HG02885 (cell line): ENCODE measurements at regions not wholly inside any gene's neighbourhood (a gene's known extent, or its start where the extent isn't known, plus 50 kb on each side); places are given as distances from the start of the nearest gene placed in this dataset.
A peak's percentile ranks its signal among the peaks of the same experiment; 100 is the strongest.
"Not testable (repeated sequence)": the region's sequence is repeated elsewhere in the genome, so short reads cannot be mapped to it uniquely, and the experiment has no call there.

Experiments used
- ATAC-seq: cut with Tn5 transposase; IDR thresholded peaks from one replicate; pipeline ENCODE4 v1.9.1; 2021; ENCODE audit warnings: mild to moderate bottlenecking; ENCODE audit not compliant: unreplicated experiment, poor library complexity

DNA sequence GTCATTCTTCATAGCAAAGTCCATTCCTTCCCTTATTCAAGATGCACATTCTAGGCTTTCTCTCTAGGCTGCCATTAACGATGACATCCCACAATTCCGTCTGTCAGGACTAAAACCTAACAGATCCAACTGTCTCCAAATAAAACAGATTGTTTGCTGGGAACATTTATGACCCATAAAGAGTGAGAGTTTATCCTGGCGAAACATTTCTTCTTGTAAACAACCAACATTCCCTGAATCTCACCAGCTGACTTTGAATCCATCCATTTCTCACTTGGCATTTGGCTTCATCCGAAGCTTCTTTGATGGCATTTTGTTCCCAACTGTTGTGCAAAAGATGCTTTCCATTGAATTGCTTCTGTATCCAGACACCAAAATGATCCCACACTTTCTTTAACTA lies 93.1 kb downstream of the OLIG3 start:
- ATAC-seq, result no peak

DNA sequence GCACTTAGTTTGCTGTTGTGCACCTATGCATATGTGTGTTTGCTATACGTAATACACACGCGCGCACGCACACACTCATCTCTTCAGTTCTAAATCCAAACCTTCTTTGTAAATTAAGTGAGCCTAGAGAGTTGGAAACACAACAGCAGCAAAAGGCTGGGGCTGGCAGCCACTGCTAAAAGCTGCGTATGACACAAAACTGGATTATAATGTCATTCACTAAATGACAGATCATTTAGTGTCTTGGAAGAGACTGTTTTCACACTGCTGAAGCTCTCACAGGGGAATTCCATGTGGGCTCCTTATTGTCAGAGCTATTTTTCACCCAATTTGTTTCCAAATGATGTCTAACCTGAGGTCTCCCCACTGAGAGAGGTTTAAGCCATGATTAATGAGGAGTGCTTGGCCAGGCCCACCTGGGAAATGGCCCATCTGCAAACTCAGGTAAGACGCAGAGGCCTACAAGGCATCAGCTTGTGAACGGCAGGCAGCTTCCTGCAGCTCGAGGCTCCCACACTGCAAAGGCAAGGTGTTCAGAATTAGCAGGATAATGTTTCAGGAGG lies 94.2 kb downstream of the OLIG3 start:
- no peak for ATAC-seq

- no peak for ATAC-seq
Observed at GRCh38 chr6:137395316-137395715, 98.9 kb downstream of the OLIG3 start.

DNA sequence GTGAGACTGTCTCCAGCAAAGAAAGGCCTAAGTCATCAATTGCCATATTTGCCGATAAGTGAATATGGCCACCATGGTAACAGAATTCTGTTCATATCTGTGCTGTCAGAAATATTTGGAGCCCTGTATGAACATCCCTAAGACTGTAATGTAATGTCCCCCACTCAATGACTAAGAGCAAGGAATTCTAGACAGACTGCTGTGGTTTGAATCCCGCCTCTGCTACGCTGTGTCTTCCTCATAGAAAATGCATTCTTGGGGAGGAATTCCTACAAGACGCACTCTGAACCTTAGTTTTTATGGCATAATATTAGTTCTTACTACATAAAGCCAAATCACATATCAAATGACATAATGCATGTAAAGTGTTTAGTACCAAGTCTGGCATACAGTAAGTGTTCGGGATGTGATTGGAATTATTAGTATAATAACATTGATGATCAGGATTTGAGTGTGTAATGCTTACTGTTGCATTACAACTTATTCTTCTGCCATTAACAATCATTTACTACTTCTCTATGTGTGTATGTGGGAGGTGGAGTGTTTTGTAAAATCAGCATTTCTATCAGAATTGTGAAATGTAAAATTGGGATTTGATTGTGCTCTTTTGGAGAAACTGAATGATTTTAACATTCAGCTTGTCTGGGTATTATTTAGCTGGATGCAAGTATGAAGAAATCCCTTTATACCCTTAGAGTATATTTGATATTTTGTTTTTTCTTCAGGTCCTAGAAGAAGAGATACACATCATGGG lies 103.0 kb downstream of the OLIG3 start:
- ATAC-seq, result no peak

DNA sequence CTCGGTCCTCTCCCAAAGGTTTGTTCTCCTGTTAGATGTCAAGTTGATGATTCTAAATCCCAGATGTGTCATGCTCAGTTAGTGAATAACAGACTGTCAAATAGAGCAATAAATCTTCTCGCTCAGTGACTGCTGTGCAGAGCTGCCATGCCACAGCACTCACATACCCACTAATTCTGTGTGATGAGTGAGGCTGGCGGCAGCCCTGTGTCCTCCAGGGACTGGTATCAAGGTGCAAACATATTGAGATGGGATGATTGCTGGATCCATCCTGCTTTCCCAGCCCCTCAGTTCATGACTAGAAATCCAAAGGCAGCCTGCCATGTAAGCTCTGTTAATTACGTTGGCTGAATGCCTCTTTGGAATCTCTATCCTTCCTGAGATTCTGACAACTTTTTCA lies 103.9 kb downstream of the OLIG3 start:
- no peak for ATAC-seq

GRCh38 chr6:137389150-137389704 lies 105.0 kb downstream of the OLIG3 start:
- ATAC-seq, result peak; percentile 77

- ATAC-seq, result no peak
Observed at GRCh38 chr6:137387096-137387764, 107.0 kb downstream of the OLIG3 start.

DNA sequence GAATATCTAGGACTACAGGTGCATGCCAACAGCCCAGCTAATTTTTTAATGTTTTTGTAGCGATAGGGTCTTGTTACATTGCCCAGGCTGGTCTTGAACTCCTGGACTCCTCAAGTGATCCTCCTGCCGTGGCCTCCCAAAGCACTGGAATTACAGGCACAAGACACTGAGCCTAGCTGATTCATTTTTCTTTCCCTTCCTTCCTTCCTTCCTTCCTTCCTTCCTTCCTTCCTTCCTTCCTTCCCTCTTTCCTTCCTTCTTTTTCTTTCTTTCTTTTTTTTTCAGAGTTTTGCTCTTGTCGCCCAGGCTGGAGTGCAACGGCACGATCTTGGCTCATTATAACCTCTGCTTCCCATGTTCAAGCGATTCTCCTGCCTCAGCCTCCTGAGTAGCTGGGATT lies 110.9 kb downstream of the OLIG3 start:
- ATAC-seq, result not testable (repeated sequence)

DNA sequence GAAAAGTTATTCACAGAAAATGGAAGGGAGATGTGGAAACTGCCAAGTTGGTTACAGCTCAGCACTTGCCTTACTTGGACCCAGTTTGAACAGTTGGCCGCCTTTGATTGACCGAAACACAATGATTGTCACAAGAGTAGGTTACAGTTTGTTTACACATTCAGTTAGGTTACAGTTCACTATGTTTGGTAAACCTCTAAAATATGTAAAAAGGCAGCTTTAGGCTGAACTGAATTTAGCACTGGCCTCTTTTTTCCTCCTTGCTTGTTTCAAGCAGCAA lies 116.2 kb downstream of the OLIG3 start:
- ATAC-seq, result no peak

DNA sequence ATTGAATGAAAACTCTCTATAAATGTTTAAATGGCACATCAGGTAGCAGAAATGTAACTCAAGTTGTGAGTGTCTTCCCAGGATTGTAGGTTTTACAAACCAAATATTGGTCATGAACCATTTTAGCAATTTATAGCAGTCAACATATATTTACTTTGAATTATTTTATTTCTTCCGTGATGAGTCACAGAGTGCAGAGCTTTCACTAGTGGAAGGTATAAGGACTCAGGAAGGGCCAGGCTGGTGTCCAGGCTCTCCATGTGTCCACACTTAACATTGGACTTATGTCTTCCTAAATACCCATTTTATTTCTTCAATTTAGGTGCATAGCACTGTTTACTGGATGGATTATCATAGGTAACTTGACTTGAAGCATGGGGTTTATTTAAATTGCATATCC lies 120.9 kb downstream of the OLIG3 start:
- no peak for ATAC-seq

DNA sequence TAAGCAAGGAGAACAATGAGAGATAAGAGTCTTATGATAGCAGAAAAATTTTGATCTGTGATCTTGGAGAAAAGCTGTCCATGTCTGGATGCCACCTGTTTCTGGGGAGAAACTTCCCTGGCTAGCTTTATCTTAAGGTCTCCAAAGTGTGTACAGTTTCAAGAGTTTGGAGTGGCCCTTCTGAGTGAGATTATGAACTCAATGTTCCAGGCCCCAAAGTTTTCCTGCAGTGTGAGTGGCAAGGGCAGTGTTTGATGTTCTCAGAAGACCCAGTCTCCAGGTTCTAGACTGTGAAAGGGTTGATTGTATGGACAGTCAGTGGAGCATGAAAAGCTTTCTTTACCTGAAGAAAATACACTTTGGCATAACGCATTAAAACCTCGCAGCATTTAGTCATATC lies 121.7 kb downstream of the OLIG3 start:
- ATAC-seq, result no peak

GRCh38 chr6:137371634-137372016 lies 122.6 kb downstream of the OLIG3 start:
- ATAC-seq, result no peak

DNA sequence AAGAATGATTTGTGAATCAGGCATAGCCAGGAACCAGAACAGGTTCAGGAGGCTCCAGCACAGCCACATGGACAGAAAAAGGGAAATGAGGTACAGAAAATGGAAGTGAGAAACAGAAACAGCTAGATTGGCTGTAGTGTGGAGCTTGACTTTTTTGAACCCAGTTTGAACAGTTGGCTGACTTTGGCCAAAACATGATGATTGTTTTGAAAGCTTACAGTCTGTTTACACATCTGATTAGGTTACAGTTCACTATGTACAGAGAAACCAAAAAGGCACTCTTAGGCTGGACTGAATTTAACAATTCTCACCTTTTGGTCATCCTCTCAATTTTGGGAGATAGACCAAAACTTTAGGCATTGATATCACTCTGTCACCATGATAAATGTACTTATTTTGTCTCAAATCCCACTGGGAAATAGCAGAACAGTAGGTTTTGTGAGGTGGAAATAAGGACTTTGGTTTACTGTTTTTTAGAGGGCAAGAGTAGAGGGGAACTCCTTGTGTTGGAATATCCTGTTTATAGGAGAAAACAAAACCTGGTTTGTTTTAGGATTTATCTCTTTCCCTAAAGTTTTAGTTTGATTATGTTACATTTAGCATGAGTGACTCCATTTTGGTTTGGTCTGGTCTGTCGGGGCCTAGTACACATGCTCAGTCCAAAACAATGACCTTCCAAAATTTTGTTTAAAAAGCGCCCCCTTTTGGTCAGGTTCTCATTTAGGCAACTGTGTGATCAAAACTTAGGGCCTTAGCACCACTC lies 123.1 kb downstream of the OLIG3 start:
- peak; percentile 73 for ATAC-seq

DNA sequence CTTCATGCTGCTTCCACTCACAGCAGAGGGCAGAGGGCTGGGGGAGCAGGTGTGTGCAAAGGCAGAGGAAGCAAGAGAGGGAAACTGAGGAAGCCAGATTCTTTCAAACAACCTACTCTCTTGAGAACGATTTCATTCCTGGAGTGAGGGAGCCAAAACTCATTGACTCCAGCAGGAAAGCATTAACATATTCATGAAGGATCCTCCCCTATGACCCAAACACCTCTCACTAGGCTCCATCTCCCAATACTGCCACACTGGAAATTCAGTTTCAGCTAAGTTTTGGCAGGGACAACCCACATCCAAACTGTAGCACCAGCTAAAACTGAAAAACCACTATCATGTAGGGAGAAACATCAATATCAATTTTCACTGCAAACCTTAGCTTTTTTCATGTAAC lies 125.1 kb downstream of the OLIG3 start:
- ATAC-seq, result no peak

- no peak for ATAC-seq
Observed at GRCh38 chr6:137365707-137366437, 128.3 kb downstream of the OLIG3 start.

DNA sequence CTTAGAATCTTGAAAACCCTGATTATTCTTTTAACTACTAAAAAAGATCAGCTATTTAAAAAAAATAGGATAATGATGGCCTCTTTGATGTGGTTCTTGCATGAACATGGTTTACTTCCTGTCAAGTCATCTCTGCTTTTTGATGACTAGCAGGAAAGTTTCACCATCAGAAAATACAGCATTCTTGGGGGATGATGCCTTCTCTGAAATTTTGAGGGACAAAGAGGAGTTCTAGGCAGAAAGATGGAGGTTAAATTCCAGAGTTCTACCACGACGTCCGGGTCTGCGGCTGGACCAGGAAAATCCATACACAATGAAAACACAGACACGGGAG lies 130.4 kb downstream of the OLIG3 start:
- ATAC-seq, result no peak

- ATAC-seq, result no peak
Observed at GRCh38 chr6:137362878-137363804, 131.1 kb downstream of the OLIG3 start.

DNA sequence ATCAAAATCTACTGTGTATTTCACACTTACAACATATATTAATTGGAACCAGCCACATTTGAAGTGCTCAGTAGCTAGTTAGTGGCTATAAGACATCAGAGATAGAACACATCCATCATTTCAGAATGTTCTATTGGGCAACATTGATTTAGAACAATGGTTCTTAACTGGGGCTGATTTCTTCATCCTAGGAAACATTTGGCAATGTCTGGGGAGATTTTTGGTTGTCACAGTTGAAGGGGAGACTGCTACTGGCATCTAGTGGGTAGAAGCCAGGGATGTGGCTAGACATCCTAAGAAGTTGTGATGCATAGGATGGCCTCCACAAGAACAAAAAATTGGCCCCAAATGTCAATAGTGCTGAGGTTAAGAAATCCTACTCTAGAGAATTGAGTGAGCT lies 132.5 kb downstream of the OLIG3 start:
- ATAC-seq, result no peak

- ATAC-seq, result no peak
Observed at GRCh38 chr6:137358273-137358672, 135.9 kb downstream of the OLIG3 start.

DNA sequence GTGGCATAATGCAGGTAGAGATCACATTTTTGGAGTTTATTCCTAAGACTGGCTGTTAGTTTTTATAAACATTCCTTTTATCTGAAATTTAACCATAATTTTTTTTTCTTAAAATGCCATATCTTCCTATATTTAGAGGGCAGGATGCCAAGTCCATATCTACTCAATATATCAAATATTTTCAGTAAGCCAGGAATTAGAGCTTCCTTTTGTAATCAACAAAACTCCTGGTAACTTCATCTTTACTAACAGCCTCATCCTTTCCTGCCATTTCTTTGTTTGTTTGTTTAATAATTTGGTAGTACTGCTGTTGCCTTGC lies 136.3 kb downstream of the OLIG3 start:
- ATAC-seq, result no peak
